ENCODE measurements at regions not wholly inside any gene's neighbourhood (a gene's known extent, or its start where the extent isn't known, plus 50 kb on each side); places are given as distances from the start of the nearest gene placed in this dataset.

GRCh38 chr1:172824209-172824608 is 165.3 kb downstream of the FASLG start:
- TF ChIP-seq POLR2AphosphoS5 (IDR thresholded peaks at IDR 0.05), result no peak
- TF ChIP-seq CTCF (IDR thresholded peaks at IDR 0.05), result no peak
- no peak for TF ChIP-seq EP300 (IDR thresholded peaks at IDR 0.05)
- TF ChIP-seq POLR2A (IDR thresholded peaks at IDR 0.05), result no peak

Data from stomach (tissue), 4 donors.